ENCODE measurements at regions not wholly inside any gene's neighbourhood (a gene's known extent, or its start where the extent isn't known, plus 50 kb on each side); places are given as distances from the start of the nearest gene placed in this dataset.
"Not testable (repeated sequence)": the region's sequence is repeated elsewhere in the genome, so short reads cannot be mapped to it uniquely, and the experiment has no call there.

- H3K27ac ChIP-seq = no peak overlapping the region
- TF ChIP-seq CTCF (IDR thresholded peaks at IDR 0.05 in 8 of 11, conservative IDR thresholded peaks at IDR 0.05 in 3 of 11) = no peak
- TF ChIP-seq POLR2AphosphoS5 (IDR thresholded peaks at IDR 0.05) = no peak
- no peaks in the 10 kb centered on the region for H3K36me3 ChIP-seq
- H3K4me3 ChIP-seq = no peak overlapping the region
- no peak for DNase-seq
- WGBS, 5 donors = 75 to 91% (median 82%) methylated on average over 1 of the region's 1 CpG
- peaks cover 0 to 34% (median 20%) of the 10 kb centered on the region in 8 donors for H3K9me3 ChIP-seq
- intact Hi-C loops (cut with DNase I; ENCODE audit: low total_unique reads) = no loop called here
- no peaks in the 10 kb centered on the region for H3K4me1 ChIP-seq
- no peaks in the 10 kb centered on the region for H3K27me3 ChIP-seq (replicated peaks in 1 of 7)
Measured at GRCh38 chr4:66160606-66161005, 490.3 kb upstream of the EPHA5 start.

DNA sequence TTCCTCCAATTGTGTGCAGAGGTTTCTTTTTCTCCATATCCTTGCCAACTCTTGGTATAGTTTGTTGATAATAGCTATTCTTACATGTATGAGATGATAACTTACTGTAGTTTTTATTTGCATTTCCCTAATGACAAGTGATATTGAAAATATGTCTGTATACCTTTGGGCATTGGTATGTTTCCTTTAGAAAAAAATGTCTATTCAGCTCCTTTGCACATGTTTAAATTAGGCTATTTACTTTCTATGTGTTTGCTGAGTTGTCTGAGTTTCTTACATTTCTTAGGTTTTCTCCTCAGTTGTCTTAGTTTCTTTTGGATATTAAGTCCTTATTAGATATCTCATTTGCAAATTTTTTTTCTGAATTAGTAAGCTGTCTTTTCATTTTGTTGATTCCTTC, 487.3 kb upstream of the EPHA5 start:
- no peak overlapping the region for H3K4me3 ChIP-seq
- DNase-seq = no peak
- no peak for TF ChIP-seq POLR2AphosphoS5 (IDR thresholded peaks at IDR 0.05)
- no peak overlapping the region for H3K27ac ChIP-seq
- no peaks in the 10 kb centered on the region for H3K27me3 ChIP-seq (replicated peaks in 1 of 7)
- H3K4me1 ChIP-seq = no peaks in the 10 kb centered on the region
- peaks cover 0 to 18% (median 4%) of the 10 kb centered on the region in 8 donors for H3K9me3 ChIP-seq
- intact Hi-C loops (cut with DNase I; ENCODE audit: low total_unique reads) = no loop called here
- H3K36me3 ChIP-seq = no peaks in the 10 kb centered on the region

DNA sequence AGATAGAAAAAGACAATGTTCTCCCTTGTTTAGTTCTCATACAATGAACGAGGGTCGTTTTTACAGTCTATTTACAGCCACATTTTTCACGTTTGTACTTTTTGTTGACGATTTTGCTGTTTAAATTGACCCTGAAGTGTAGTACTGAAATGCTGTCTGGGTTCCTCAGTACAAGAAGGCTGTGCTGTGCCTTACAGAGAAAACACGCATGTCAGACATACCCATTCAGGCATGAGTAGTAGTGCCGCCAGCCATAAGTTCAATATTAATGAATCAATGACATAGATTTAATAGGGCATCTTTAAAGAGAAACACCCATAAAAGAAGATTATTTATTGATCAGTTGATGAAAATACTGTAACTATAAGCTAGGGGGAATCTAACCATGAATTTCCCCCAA, 459.8 kb upstream of the EPHA5 start:
- H3K27me3 ChIP-seq (replicated peaks in 1 of 7) = no peaks in the 10 kb centered on the region
- no peak for DNase-seq
- TF ChIP-seq CTCF (IDR thresholded peaks at IDR 0.05 in 8 of 11, conservative IDR thresholded peaks at IDR 0.05 in 3 of 11) (no peak), POLR2A (IDR thresholded peaks at IDR 0.05) (no peak), POLR2AphosphoS5 (IDR thresholded peaks at IDR 0.05) (no peak)
- intact Hi-C loops (cut with DNase I; ENCODE audit: low total_unique reads) = no loop called here
- H3K36me3 ChIP-seq = no peaks in the 10 kb centered on the region
- 70 to 85% (median 79%) methylated on average over 6 of the region's 6 CpGs for WGBS, 5 donors
- no peaks in the 10 kb centered on the region for H3K4me1 ChIP-seq
- no peaks in the 10 kb centered on the region for H3K9me3 ChIP-seq
- H3K4me3 ChIP-seq = no peak overlapping the region
- H3K27ac ChIP-seq = no peak overlapping the region

DNA sequence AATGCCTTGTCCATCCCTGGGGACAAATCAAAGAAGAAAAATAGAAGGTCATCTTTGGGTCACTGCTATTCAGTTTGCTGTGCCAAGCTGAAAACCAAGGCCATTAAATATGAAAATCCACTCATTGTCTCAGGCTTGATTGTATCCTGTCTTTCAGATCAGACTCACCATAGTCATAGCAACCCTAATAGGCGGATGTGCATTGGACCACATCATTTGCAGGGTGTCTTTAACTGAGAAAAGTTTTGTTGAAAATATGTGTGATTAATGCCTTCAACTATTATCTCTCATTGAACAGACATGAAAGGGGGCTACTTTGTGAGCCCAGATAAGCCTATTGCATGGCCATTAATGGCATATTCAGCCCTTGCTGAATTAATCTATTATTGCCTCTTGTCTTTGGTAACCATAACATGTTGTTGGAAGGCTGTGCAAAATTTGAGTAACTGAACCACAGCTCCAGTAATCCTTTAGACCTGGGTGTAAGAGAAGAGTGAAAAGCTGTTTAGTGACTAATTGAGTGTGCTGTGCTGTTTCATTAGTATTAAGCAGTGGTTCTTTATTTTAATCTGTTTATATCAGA, 453.6 kb upstream of the EPHA5 start:
- Histone ChIP-seq H3K4me3 (no peak overlapping the region), H3K27ac (no peak overlapping the region), H3K36me3 (no peaks in the 10 kb centered on the region), H3K27me3 (replicated peaks in 1 of 7) (no peaks in the 10 kb centered on the region), H3K9me3 (no peaks in the 10 kb centered on the region), H3K4me1 (no peaks in the 10 kb centered on the region)
- DNase-seq = no peak
- TF ChIP-seq POLR2A (IDR thresholded peaks at IDR 0.05) (no peak), CTCF (IDR thresholded peaks at IDR 0.05 in 8 of 11, conservative IDR thresholded peaks at IDR 0.05 in 3 of 11) (no peak), POLR2AphosphoS5 (IDR thresholded peaks at IDR 0.05) (no peak)
- intact Hi-C loops (cut with DNase I; ENCODE audit: low total_unique reads) = no loop called here
- WGBS, 5 donors = 68 to 84% (median 80%) methylated on average over 1 of the region's 1 CpG

DNA sequence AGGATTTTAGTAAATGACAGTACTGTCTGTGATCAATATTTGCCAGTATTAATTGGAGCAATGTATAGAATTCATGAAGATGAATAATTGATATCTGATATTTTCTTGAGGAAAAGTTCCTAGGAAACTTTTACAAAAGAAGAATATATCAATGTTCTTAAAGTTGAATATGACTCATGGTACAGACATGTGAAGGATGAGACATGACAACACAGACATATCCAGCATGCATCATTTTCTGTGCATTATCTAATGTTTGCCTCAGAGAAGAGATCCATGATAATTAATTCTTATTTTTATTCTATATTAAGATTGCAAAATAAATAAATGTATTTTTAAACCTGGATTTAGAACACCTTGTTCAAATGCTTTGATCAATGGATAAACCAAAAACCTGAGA, 452.9 kb upstream of the EPHA5 start:
- no peaks in the 10 kb centered on the region for H3K36me3 ChIP-seq
- H3K27me3 ChIP-seq (replicated peaks in 1 of 7) = no peaks in the 10 kb centered on the region
- H3K4me1 ChIP-seq = no peaks in the 10 kb centered on the region
- intact Hi-C loops (cut with DNase I; ENCODE audit: low total_unique reads) = no loop called here
- TF ChIP-seq POLR2A (IDR thresholded peaks at IDR 0.05) (no peak), CTCF (IDR thresholded peaks at IDR 0.05 in 8 of 11, conservative IDR thresholded peaks at IDR 0.05 in 3 of 11) (no peak), POLR2AphosphoS5 (IDR thresholded peaks at IDR 0.05) (no peak)
- H3K4me3 ChIP-seq = no peak overlapping the region
- DNase-seq = no peak
- no peak overlapping the region for H3K27ac ChIP-seq
- H3K9me3 ChIP-seq = no peaks in the 10 kb centered on the region

DNA sequence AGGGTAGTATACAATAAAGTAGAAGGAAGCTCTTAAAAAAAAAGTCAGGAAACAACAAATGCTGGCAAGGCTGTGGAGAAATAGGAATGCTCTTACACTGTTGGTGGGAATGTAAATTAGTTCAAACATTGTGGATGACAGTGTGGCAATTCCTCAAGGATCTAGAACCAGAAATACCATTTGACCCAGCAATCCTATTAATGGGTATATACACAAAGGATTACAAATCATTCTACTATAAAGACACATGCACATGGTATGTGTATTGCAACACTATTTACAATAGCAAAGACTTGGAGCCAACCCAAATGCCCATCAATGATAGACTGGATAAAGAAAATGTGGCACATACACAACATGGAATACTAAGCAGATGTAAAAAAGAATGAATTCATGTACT, 444.9 kb upstream of the EPHA5 start:
- H3K4me1 ChIP-seq; H3K27ac ChIP-seq; H3K4me3 ChIP-seq; H3K27me3 ChIP-seq (replicated peaks in 1 of 7); H3K36me3 ChIP-seq; intact Hi-C loops (cut with DNase I; ENCODE audit: low total_unique reads); DNase-seq: not testable (repeated sequence)
- H3K9me3 ChIP-seq = peaks cover 0 to 24% (median 2%) of the 10 kb centered on the region in 8 donors
